GM12865 (cell line): ENCODE measurements at regions not wholly inside any gene's neighbourhood (a gene's known extent, or its start where the extent isn't known, plus 50 kb on each side); places are given as distances from the start of the nearest gene placed in this dataset.

Experiments
- DNase-seq: peaks from one replicate; pipeline ENCODE4 v3.0.0; 2010; ENCODE audit warnings: low read depth
- H3K4me3 ChIP-seq: 2 replicates; pipeline ENCODE4 v1.5.1; 2011; ENCODE audit warnings: mild to moderate bottlenecking, low read depth, low read length, control low read depth
- TF ChIP-seq, protein P1 (sequence below): IDR thresholded peaks from 2 replicates; pipeline ENCODE4 v1.5.1; 2011; ENCODE audit warnings: low read length, control low read depth, low read depth, inconsistent platforms; ENCODE audit not compliant: insufficient read depth; ENCODE audit errors: missing control alignments

GRCh38 chr6:48412656-48413055, 301.7 kb upstream of the PTCHD4 start:
- TF ChIP-seq, protein P1, sequence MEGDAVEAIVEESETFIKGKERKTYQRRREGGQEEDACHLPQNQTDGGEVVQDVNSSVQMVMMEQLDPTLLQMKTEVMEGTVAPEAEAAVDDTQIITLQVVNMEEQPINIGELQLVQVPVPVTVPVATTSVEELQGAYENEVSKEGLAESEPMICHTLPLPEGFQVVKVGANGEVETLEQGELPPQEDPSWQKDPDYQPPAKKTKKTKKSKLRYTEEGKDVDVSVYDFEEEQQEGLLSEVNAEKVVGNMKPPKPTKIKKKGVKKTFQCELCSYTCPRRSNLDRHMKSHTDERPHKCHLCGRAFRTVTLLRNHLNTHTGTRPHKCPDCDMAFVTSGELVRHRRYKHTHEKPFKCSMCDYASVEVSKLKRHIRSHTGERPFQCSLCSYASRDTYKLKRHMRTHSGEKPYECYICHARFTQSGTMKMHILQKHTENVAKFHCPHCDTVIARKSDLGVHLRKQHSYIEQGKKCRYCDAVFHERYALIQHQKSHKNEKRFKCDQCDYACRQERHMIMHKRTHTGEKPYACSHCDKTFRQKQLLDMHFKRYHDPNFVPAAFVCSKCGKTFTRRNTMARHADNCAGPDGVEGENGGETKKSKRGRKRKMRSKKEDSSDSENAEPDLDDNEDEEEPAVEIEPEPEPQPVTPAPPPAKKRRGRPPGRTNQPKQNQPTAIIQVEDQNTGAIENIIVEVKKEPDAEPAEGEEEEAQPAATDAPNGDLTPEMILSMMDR, result no peak
- no peak overlapping the region for H3K4me3 ChIP-seq
- no peak for DNase-seq

DNA sequence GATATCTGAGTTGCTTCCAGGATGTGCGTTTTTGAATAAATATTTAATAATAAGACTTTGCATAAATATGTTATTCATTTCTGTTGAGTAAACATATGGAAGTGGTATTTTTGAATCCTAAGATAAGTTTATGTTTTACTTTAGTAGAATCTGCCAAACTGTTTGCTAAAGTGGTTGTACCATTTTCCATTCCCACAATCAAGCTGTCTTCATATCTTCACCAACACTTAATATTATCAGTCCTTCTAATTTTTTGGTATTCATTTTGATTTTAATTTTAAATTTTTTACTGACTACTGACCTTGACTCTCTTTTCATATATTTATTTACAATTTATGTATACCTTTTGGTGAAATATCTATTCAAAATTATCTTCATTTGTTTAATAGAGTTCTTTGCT, 293.9 kb upstream of the PTCHD4 start:
- TF ChIP-seq, protein P1, result no peak
- no peak overlapping the region for H3K4me3 ChIP-seq
- DNase-seq, result no peak

DNA sequence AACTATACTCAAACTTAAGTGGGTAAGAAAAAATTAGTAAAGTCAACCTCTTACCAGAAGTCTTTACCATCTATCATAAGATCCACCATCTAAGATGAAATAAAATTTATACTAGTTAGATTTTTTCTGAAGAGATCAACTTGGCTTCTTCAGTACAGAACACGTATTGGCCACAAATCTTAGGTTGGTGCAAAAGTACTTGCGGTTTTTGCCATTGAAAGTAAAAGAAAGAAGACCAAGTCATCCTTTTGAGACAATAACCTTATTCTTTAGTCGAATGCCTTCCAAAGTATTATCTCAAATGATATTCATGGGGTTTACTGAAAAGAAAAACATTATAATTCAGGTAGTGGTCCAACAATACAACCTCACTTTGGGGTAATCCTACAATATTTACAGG, 292.6 kb upstream of the PTCHD4 start:
- H3K4me3 ChIP-seq, result no peak overlapping the region
- no peak for DNase-seq
- TF ChIP-seq, protein P1, result no peak

DNA sequence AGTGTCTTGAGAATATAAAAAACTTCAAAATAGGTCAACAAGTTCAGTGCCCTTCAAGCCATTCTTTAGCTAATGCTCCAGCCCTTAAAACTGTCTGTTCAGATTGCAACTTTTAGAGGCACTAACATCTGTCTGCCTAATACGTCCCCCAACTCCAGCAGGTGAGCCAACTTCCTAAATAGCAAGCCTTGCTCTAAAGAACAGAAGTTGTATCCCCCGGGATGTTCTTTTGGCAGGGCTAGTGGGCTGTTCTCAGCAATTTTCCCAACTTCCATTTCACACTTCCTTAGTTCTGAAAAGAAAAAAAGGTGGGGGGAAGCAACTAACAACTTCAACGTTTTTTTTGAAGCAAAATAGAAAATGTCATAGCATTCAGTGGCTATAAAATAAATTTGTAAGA, 290.0 kb upstream of the PTCHD4 start:
- TF ChIP-seq, protein P1, result no peak
- H3K4me3 ChIP-seq, result no peak overlapping the region
- no peak for DNase-seq

DNA sequence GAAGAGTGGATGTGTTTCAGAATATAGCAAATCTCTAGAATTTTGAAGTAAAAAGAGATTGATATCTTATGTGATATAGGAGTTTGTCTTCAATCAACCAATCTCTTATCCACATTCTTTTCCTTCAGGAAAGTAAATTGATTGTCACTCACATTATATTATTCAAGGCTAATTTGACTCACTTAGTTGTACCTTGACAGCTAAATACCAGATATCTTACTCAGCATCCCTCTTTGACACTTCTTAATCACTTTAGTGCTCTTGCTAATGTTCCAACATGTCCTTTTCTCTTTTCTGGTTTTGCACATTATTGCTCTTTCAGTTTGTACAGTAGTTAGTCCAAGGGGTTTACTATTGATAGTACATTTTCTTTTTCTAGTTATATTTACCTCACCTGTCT, 286.9 kb upstream of the PTCHD4 start:
- TF ChIP-seq, protein P1, result no peak
- DNase-seq, result no peak
- no peak overlapping the region for H3K4me3 ChIP-seq

DNA sequence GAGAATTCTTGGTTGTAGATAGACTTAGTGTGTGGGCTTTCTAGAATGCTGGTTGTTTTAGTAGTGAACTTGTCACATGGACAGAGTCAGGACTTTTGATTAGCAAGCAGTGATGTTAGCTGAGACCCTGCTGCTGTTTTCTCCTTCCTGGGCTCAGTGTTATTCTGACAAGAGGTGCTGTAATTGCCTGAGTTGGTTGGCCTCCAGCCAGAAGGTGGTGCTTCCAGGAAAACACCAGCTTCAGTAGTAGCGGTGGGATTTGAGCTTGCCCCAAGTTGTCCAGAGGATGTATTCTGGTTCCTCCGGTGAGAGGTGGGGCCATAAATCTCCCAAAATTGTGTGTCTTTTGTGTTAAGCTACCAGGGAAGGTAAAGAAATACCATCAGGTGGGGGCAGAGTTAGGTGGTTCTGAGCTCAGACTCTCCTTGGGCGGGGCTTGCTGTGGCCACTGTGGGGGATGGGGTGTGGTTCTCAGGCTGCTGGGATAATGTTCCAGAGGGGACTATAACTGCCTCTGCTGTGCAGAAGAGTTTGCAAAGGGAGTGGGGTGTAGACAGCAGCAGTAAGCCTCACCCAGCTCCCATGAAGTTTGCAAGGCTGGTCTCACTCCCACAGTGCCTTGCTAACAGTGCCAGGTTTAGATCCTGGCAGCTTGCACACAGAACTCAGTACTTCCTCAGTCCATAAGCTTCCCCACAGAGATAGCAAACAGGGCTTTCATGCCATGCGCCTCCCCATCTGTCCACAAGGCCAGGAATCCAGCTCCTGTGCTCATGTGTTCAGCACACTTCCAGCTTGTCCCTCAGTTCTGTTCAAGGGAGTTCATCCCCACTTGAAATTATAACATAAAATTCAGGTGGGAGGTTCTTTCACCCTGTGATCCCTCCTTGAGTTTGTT, 278.4 kb upstream of the PTCHD4 start:
- no peak for DNase-seq
- TF ChIP-seq, protein P1, result no peak
- H3K4me3 ChIP-seq, result no peak overlapping the region

DNA sequence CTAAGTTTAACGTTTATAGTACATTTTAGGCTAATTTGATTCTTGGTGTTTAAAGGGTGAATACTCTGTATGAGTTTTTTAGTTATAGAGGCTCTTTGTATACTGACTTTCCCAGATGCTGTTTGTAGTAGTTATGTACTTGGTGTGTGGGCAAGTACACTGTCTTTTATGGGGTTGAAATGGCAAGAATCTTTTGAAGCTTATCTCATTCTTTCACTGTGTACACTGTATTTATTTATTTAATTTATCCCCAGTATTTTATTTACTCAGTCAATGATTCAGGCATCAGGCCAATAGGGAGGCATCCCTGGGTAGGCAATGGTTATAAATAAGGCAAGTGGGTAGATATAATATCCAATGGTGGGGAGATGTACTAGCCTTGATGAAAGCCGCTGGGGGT, 277.0 kb upstream of the PTCHD4 start:
- TF ChIP-seq, protein P1, result no peak
- DNase-seq, result no peak
- H3K4me3 ChIP-seq, result no peak overlapping the region
